Smooth muscle cell (in vitro differentiated cells): ENCODE measurements at regions not wholly inside any gene's neighbourhood (a gene's known extent, or its start where the extent isn't known, plus 50 kb on each side); places are given as distances from the start of the nearest gene placed in this dataset.

Experiments used
- DNase-seq: peaks from one replicate; lab custom pipeline; 2025; ENCODE audit not compliant: unreplicated experiment; lab: John Stamatoyannopoulos, UW
- H2AFZ ChIP-seq: fragments of 200-600 bp; sonication (generic); 2 replicates; pipeline ENCODE4 v1.6.0; 2016; ENCODE audit warnings: antibody characterized with exemption, low read depth, mild to moderate bottlenecking
- H3F3A ChIP-seq: fragments of 200-600 bp; sonication (generic); 2 replicates; pipeline ENCODE4 v1.6.0; 2017; ENCODE audit warnings: antibody characterized with exemption, low read depth
- H3K27ac ChIP-seq: fragments of 200-600 bp; sonication (generic); 2 replicates; pipeline ENCODE4 v1.5.1; 2016; ENCODE audit warnings: low read depth, mild to moderate bottlenecking
- H3K27me3 ChIP-seq: fragments of 200-600 bp; sonication (generic); 2 replicates; pipeline ENCODE4 v1.6.1; 2016; ENCODE audit warnings: low read depth, mild to moderate bottlenecking
- H3K36me3 ChIP-seq: fragments of 200-600 bp; sonication (generic); 2 replicates; pipeline ENCODE4 v1.5.1; 2016; ENCODE audit warnings: low read depth
- H3K4me1 ChIP-seq: fragments of 200-600 bp; sonication (generic); 2 replicates; pipeline ENCODE4 v1.5.1; 2016; ENCODE audit warnings: low read depth
- H3K4me2 ChIP-seq: fragments of 200-600 bp; sonication (generic); 2 replicates; pipeline ENCODE4 v1.6.0; 2016; ENCODE audit warnings: mild to moderate bottlenecking
- H3K4me3 ChIP-seq: fragments of 200-600 bp; sonication (generic); 2 replicates; pipeline ENCODE4 v1.5.1; 2016; ENCODE audit warnings: mild to moderate bottlenecking
- H3K79me2 ChIP-seq: fragments of 200-600 bp; sonication (generic); 2 replicates; pipeline ENCODE4 v1.6.0; 2016; ENCODE audit warnings: low read depth, mild to moderate bottlenecking
- H3K9ac ChIP-seq: fragments of 200-600 bp; sonication (generic); 2 replicates; pipeline ENCODE4 v1.6.0; 2016; ENCODE audit warnings: low read depth
- H3K9me3 ChIP-seq: fragments of 200-600 bp; sonication (generic); replicated peaks from 2 replicates; pipeline ENCODE4 v1.5.1; 2016; ENCODE audit warnings: low read depth
- H4K20me1 ChIP-seq: fragments of 200-600 bp; sonication (generic); 2 replicates; pipeline ENCODE4 v1.6.0; 2016; ENCODE audit warnings: low read depth
- CTCF ChIP-seq: fragments of 200-600 bp; sonication (generic); IDR thresholded peaks from 2 replicates; pipeline ENCODE4 v1.5.1; 2017; ENCODE audit warnings: borderline replicate concordance, mild to moderate bottlenecking, antibody characterized with exemption; ENCODE audit not compliant: insufficient read depth, poor library complexity, severe bottlenecking
- WGBS: methylation state at CpG from one replicate; pipeline ENCODE4 v1.1.7; 2016; ENCODE audit warnings: low lambda C conversion rate; 5-methylcytosine and 5-hydroxymethylcytosine counted together

DNA sequence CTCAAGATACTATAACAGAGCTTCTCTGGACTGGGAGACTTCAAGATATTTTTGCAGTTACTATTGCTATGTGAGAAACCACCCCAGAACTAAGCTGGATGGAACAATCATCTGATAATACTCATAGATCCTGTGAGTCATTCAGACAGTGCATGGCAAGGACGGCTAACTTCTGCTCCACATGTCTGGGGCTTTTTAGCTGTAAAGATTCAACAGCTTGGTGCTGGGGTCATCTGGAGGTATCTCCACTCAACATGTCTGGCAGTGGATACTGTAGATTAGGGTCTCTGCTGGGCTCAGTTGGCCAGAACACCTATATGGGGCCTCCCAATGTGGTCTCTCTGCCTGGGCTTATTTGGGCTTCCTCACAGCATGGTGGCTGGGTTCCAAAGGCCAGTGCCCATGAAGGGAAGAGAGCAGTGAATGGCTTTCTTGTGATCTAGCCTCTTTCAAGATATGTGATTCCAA lies 117.3 kb upstream of the SLC7A14 start:
- no peaks in the 10 kb centered on the region for H3K79me2 ChIP-seq
- H3K4me3 ChIP-seq: no peak overlapping the region
- no peak overlapping the region for H3K4me2 ChIP-seq
- H3K36me3 ChIP-seq: no peaks in the 10 kb centered on the region
- no peaks in the 10 kb centered on the region for H4K20me1 ChIP-seq
- H3K4me1 ChIP-seq: peaks cover 1% of the 10 kb centered on the region
- DNase-seq: no peak
- H3K27me3 ChIP-seq: no peaks in the 10 kb centered on the region
- 7% methylated on average over 1 of the region's 1 CpG for WGBS
- H2AFZ ChIP-seq: no peak overlapping the region
- TF ChIP-seq CTCF: no peak
- no peak overlapping the region for H3K9ac ChIP-seq
- H3K9me3 ChIP-seq: no peaks in the 10 kb centered on the region
- H3F3A ChIP-seq: peaks cover 4% of the 10 kb centered on the region
- H3K27ac ChIP-seq: peak overlapping the region; percentile 48

- WGBS: 86% methylated on average over 4 of the region's 4 CpGs
- Histone ChIP-seq H4K20me1 (no peaks in the 10 kb centered on the region), H3K9ac (no peak overlapping the region), H3K4me1 (peaks cover 8% of the 10 kb centered on the region), H3K9me3 (no peaks in the 10 kb centered on the region), H3K27ac (peak overlapping the region; percentile 43), H3F3A (peaks cover 6% of the 10 kb centered on the region), H2AFZ (no peak overlapping the region), H3K4me3 (no peak overlapping the region), H3K4me2 (no peak overlapping the region), H3K79me2 (no peaks in the 10 kb centered on the region), H3K27me3 (no peaks in the 10 kb centered on the region), H3K36me3 (no peaks in the 10 kb centered on the region)
- TF ChIP-seq CTCF: no peak
- no peak for DNase-seq
Measured at GRCh38 chr3:170701696-170702678, 116.1 kb upstream of the SLC7A14 start.

GRCh38 chr3:170700054-170700404 lies 114.2 kb upstream of the SLC7A14 start:
- WGBS: 97% methylated on average over 1 of the region's 1 CpG
- TF ChIP-seq CTCF: no peak

More at GRCh38 chr3:170700054-170700404, 114.2 kb upstream of the SLC7A14 start:
- Histone ChIP-seq H3K4me3 (no peak overlapping the region), H4K20me1 (no peaks in the 10 kb centered on the region), H2AFZ (no peak overlapping the region), H3K4me1 (peaks cover 8% of the 10 kb centered on the region), H3K79me2 (no peaks in the 10 kb centered on the region), H3K36me3 (no peaks in the 10 kb centered on the region), H3K4me2 (no peak overlapping the region), H3F3A (peaks cover 6% of the 10 kb centered on the region), H3K9ac (no peak overlapping the region), H3K27me3 (no peaks in the 10 kb centered on the region), H3K27ac (no peak overlapping the region), H3K9me3 (no peaks in the 10 kb centered on the region)
- DNase-seq: no peak
